ENCODE measurements at regions not wholly inside any gene's neighbourhood (a gene's known extent, or its start where the extent isn't known, plus 50 kb on each side); places are given as distances from the start of the nearest gene placed in this dataset.

DNA sequence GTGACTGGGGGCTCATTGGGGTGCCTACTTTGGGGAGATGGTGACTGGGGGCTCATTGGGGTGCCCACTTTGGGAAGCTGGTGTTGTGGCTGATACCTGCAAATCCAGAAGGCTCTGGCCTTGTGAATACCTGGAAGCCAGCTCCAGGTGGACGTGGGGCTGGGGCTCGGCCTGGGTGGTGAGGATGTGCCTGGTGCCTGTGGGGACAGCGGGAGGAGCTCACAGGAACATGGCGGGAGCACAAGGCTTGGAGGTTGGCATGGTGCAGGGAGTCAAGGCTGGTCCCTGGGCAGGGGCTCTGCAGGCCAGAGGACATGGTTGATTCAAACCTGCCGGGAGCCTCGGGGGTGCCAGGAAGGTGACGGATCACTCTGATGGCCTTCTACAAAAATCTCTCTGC lies 1165.7 kb downstream of the BRD1 start:
- DNase-seq: no peak

DNA sequence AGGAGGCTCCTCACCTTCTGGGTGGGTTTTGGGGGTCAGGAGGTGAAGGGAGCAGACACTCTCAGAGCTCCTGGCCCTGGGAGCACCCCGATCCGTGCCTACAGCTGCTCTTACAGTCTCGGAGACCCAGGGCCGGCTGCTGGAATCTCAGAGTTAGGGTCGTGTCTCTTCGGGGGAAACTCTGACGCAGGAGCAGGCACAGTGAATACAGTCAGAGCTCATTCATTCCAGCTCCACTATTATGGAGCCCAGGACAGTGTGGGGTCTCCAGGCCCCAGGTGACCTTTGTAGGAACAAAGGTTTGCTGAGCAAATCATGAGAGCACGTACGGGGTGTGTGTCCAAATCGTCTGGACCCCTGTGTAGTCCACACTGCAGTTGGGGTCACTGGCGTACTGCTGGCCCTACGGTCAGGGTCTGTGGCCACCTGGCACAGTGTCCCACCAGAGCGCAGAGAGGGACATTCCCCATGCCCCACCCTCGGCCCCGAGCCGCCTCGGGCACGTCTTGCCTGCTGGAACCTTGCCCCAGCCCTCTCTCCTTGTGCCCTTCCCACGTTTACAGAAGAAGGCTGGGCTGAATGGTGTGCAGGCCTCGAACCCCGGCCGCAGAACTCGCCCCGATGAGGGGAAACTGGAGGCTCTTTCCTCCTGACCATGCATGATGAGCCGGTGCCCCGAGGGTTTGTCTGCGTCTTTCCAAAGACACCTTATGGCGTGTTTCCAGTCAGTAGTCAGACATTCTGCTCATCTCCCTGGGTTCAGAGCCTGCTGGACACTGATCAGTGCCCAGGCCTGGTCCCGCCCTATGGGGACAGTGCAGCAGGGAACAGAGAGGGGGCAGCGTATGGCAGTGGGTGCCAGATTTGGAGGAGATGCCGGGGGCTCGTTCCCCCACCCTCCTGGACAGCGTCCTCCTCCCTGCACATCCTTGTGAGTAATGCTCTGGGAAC lies 1166.6 kb downstream of the BRD1 start:
- no peak for DNase-seq

DNA sequence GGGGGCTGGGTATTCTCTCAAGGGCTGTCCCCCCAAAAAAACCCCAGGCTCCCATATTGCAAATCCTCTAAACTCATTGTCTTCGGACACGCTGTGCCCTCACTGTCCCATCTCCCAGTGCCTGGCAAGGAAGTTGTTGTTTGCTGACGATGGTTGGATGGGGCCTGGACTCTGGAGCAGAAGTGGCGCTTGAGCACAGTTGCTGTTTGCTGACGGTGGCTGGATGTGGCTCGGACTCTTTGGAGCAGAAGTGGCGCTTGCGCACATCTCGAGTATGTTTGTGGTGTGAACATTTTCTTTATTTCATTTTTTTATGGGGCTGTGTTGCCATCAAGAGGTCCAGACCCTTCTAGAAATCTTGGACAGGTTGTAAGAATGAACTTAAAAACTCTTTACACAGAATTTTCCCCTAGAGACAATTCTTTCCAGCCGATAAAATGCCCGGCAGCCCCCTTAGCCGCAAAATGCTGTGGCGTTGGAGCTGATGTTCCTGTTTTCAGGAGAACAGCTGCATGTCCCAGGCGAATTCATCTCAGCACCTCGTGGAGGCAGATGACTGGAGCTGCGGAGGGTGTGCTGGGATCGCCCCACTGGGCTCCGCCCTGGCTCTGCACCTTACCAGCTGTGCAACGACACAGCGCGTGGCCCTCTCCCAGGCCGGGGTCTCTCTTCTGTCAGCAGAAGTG lies 1167.4 kb downstream of the BRD1 start:
- DNase-seq: no peak

GRCh38 chr22:48659404-48659996 lies 1168.2 kb downstream of the BRD1 start:
- no peak for DNase-seq

DNA sequence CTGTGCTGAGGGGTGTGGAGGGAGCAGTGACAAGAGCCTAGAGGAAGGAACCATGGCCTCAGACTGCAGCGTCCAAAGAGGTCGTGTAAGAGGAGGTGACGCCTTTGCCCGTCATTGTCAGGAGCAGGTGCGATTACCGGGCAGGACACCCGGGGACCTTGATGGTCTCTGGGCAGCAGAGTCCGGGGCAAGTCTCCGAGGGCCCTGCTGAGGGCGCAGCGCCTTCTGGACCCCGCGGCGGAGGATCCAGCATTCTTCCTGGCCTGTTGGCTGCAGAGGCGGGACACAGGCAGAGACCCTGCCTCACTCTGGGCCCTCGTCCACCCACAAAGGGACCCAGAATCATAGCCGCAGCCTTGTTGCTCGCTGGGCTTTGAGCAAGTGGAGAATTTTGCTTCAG lies 1168.8 kb downstream of the BRD1 start:
- DNase-seq: no peak

DNA sequence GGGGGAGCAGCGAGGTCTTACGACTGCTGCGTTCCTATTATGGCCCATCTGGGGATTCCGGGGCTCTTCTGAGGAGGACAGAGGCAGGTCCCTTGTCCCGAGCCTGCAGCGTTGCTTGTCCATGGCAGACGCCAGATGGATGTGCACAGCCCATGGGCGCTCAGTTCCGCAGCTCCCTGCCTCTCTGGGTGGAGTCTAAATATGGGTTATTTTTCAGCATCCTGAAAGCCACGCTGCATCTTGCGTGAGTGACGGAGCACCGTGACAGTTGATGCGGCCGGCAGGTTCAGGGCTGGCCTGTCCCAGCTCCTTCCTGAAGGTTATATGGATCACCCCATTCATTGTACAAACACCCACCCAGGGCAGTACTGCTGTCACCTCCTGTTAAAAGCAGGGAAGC lies 1169.4 kb downstream of the BRD1 start:
- DNase-seq: no peak

DNA sequence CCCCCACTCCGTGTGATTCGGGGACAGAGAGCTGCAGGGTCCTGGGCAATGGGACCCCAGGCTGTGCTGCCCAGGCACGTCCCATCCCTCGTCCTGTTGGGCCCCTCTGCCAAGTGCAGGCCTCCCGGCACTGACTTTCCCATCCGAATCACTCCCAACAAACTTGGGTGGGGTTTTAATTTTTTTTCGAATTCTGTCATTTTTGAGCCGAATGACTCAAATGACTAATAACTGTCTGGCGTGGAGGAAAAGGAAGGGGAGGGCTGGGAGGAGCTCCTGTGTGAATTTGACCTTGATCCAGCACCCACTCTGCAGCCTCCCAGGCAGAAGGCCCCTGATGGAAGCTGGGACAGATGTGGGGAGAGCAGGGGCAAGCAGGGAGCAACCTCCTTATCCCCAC lies 1173.2 kb downstream of the BRD1 start:
- no peak for DNase-seq

DNA sequence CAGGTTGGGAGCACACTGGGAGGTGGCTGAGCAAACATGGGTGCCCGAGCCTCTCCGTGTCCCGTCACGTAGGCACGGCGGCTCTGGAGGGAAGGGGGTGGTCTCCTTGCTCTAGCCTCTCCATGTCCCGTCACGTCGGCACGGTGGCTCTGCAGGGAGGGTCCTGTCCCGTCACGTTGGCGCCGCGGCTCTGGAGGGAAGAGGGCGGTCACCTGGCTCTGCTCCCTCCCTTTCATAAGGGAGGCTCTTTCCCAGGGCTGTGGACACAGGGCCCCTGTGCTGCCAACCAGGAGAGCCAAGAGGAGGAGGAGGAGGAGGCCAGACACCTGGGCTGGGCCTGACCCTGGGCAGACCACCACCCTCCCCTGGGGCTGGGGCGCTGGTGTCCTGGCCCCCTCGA lies 1173.7 kb downstream of the BRD1 start:
- DNase-seq: no peak

GRCh38 chr22:48653306-48653705 lies 1174.4 kb downstream of the BRD1 start:
- no peak for DNase-seq

GRCh38 chr22:48652796-48653195 lies 1174.9 kb downstream of the BRD1 start:
- DNase-seq: no peak

DNA sequence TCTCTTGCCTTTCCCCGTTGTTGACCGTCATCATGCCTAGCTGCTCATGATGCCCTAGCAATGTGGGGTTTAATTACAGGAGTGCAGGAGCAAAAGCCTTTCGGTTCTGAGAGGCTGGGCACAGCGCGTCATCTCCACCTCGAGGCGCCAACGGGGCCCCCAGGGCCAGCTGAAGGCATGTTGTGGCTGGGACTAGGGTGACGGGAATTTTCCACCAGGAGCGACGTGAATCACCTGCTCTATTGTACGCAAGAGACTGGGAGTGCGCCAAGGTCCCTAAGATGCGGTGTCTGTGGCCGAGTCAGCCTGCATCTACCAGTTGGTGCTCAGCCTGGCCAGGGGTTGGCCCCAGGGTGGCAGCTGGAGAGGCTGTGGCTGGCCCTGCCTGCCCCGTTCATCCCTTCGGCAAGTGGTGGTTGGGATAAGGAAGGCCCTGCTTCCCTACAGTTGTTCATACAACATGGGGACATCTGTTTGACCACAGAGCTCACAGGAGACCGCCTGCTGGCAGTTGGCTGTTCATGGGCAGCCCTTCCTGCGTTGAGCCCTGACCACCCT lies 1175.6 kb downstream of the BRD1 start:
- DNase-seq: no peak

DNA sequence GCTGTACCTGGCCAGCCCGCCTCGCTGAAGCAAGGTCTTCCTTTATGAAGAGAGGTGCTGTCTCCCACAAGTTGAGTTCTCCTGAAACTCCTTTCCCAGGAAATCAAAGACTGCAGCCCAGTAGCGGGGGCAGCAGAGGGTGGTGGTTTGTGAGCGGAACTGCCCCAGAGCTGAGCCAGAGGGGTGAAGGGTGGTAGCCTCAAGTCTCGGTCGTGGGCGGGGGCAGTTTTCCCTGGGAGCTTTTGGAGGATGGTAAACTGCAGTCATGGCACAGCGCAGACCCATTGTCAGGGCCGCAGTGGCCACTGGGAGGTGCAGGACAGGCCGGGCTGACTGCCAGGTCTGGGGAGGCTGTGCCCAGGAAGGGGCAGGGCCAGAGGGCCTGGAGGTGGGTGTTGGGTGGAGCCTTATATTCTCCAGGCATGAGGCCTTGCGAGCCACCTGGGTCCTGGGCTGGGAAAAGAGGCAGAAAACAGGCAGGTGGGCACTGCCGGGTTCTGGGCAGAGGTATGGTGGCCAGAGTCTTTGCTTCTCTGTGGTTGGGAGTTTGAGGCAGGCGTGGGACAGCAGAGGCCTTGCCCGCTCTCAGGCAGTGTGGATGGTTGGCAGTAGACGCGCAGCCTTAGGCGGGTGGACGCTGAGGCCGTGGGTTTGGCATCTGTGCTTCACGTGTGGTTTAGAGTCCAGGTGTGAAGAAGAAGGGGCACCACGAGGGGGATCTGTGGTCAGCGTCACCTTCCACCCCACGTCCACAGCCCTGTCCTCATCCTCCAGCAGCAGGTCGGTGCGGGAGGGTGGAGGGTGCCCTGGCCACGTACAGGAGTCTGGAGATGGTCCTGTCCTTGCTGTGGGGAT lies 1176.4 kb downstream of the BRD1 start:
- DNase-seq: no peak

DNA sequence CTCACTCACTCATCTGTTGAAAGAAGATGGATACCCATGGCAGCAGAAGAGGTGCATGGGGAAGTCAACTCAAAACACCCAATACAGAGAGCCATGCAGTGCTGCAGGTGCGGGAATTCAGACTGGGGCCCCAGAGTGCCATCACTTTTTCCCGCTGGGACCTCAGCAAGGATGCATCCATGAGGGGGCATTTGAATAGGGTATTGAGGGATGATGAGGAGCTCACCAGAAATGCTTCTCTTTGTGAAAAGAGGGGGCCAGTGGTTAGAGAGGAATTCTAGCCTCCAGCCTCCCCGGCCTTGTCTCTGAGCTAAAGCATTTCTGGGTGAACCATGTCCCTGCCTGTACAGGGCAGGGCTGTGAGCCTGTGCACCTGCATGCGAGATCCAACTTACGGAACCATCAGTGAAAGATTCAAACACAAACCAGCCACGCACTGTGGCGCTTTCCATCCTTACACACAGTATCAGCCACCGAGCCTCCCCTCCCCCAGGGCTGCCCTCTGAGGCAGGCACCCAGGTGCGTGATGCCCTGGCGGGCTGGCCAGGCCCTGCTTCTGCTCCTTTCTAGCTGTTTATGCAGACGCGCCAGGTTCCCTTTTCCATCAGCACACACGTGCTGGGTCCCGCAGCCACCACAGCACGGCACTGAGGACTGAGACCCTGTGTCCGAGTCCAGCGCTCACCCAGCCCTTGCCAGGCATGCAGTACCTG lies 1177.2 kb downstream of the BRD1 start:
- no peak for DNase-seq

DNA sequence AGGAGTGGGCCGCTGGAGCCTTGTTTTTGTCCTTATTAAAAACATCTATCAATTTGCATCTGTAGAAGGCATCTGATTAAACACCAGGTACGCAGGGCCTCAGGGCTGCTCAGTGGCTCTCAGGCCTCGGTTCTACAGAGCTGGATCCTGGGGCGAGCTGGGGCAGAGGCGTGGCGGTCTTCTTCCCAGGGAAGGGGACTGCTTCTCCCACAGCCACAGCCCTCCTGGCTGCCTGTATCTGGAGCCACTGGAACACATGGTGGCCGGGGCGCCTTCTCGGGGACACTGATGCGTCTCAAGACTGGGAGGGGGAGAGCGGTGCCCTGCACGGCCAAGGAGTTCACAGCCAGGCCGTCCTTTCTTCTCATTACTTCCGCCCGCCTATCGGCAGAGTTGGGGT lies 1178.2 kb downstream of the BRD1 start:
- no peak for DNase-seq

DNA sequence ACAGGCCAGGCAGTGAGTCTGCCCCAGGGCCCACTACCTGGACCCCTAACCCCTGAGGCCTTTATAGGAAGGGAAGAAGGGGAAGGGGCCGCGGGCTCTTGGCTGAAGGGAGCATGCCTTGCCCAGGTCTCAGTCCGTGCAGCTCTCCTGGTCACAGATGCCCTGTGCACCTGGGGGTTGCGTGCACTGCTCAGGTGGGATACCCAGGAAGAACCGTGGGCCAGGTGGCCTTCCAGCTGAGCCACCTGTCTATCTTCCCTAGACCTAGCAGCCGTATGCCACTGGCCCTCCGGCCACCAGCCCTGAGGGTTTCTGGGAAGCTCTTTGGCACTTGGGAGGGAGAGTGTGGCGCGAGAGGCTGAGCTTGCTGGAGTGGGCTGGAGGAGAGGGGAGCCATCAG lies 1178.6 kb downstream of the BRD1 start:
- DNase-seq: no peak

- no peak for DNase-seq
Measured at GRCh38 chr22:48647606-48648515, 1179.8 kb downstream of the BRD1 start.

- no peak for DNase-seq
Measured at GRCh38 chr22:48647051-48647450, 1180.6 kb downstream of the BRD1 start.

DNA sequence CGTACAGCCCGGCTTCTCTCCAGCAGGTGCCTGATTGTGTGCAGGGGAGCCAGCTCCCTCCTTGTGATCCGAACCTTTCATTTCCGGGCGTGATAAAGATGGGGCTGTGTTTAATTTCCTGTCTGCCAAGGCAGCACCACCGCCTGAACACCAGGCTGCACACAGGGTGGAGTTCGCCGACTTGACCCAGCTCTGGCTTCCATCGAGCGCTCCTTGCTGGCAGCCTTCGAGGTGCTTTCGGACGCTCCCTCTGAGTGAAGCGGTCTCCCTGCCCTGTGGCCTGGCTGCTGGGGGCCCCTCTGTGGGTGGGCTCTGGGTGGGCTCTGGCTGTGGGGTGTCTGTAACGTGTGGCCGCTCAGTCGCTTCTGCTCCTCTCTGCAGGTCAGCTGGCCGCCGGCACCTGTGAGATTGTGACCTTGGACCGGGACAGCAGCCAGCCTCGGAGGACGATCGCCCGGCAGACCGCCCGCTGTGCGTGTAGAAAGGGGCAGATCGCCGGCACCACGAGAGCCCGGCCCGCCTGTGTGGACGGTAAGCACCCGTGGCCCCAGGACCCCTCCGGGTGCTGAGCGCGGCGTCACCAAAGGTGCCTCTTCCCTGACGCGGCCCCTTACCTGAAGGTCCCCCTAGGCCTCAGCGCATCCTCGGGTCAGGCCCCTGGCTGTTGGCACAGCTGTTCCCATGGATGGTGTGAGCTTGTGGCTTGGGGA lies 1181.3 kb downstream of the BRD1 start:
- DNase-seq: no peak

GRCh38 chr22:48645766-48646165 lies 1181.9 kb downstream of the BRD1 start:
- no peak for DNase-seq

DNA sequence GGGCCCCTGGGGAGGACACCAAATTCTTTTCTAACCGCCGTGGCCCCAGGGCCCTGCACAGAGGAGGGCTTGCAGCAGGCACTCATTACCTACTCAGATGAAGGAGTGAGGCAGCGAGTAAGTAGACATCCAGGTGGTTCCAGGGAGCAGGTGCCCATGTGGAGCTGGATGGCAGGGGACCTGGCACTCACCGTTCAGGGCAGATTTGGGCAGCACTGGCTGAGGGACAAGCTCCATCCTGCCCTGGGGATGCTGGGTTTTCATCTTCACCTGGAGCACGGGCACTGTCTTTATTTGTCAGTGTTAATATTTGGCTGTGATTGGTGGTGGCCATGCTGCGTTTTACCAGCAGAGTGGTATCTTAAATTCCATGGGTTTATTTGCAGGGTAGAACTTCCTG lies 1182.7 kb downstream of the BRD1 start:
- no peak for DNase-seq
